NCI-H2227 (cell line): ENCODE measurements at regions not wholly inside any gene's neighbourhood (a gene's known extent, or its start where the extent isn't known, plus 50 kb on each side); places are given as distances from the start of the nearest gene placed in this dataset.

Experiments
- DNase-seq: peaks from one replicate; lab custom pipeline; 2025; ENCODE audit not compliant: unreplicated experiment; lab: John Stamatoyannopoulos, UW

DNA sequence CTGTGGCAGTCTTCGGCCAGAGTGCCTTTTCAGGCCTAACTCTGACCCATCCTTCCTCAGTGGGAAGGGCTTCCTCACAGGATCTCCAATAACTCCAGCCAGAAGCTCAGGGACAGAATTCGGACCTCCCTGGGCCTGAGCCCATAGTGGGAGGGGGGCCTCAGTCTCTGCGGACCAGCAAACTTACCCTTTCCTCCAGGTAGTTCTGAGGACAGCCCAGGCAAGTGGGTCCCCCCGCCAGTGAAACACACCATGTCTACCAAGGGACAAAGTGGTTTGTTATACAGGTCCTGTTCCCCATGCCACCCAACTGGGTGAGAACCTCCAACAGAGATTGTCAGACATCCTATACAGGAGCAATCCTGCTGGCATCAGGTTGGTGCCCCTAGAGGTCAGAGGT lies 350.4 kb downstream of the RAB28 start:
- DNase-seq = no peak

- DNase-seq = no peak
These were observed 353.3 kb downstream of the RAB28 start for GRCh38 chr4:13130848-13131247.

DNA sequence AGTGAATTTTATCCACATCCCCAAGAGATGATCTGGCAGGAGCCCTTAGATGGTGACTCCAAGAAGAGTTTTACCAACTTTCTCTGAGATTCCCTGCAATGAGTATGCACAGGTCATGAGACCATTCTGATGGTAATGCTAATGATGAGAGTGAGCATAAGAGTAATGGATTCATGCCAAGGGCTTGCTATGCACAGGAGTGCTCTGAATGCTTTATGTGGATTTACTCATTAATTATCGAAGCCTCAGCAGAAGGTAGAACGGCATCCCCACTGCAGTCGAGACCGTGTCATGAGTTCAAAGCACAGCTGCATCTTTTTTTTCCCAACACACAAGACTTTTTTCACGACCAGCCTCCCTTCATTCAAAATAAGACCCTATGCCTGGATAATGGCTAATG lies 355.0 kb downstream of the RAB28 start:
- no peak for DNase-seq

GRCh38 chr4:13126976-13127910 lies 356.9 kb downstream of the RAB28 start:
- no peak for DNase-seq

- DNase-seq = no peak
These were observed 365.5 kb downstream of the RAB28 start for GRCh38 chr4:13118633-13119032.

GRCh38 chr4:13117185-13117584 lies 367.0 kb downstream of the RAB28 start:
- no peak for DNase-seq

DNA sequence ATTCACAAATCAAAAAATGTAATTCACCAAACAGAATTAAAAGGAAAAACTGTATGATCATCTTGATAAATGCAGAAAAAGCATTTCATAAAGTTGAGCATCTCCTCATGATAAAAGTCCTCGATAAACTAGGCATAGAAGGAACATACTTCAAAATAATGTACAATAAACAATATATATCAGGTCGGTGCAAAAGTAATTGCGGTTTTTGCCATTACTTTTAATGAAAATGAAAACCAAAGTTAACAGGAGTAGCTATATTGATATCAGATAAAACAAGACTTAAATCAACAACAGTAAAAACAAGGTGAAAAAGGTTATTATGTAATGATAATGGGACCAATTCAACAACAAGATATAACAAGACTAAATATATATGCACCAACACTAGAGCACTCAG lies 372.1 kb downstream of the RAB28 start:
- no peak for DNase-seq

DNA sequence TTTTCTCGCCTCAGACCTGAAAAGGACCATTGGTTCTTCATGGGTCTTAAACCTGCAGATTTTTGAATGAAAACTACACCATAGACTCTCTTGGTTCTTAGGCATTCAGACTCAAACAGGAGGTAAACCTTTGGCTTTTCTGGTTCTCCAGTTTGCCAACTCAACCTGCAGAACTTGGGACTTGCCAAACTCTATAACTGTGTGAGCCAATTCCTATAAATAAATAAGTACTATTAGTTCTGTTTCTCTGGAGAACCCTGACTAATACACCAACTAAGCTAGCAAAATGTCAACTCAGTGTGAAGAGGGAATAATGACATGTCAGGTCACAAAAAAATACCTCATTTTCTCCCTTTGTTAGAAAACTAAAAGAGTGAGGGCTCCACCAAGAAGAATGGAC lies 374.6 kb downstream of the RAB28 start:
- no peak for DNase-seq

DNA sequence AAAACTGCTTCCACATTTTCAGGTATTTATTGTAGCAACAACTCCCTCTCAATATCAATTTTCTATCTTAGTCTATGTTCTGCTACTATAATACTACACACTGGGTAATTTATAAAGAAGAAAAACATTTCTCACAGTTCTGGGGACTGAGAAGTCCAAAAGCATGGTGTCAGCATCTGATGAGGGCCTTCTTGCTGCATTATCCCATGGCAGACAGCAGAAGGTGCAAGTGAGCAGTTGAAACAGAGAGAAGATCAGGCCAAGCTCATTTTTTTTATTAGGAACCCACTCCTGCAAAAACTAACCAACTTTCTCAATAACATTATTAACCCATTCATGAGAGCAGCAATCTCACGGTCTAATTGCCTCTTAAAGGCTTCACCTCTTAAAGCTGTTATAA lies 376.0 kb downstream of the RAB28 start:
- DNase-seq = no peak

- DNase-seq = no peak
These were observed 380.6 kb downstream of the RAB28 start for GRCh38 chr4:13103382-13104015.

- DNase-seq = no peak
These were observed 381.9 kb downstream of the RAB28 start for GRCh38 chr4:13102092-13102742.

DNA sequence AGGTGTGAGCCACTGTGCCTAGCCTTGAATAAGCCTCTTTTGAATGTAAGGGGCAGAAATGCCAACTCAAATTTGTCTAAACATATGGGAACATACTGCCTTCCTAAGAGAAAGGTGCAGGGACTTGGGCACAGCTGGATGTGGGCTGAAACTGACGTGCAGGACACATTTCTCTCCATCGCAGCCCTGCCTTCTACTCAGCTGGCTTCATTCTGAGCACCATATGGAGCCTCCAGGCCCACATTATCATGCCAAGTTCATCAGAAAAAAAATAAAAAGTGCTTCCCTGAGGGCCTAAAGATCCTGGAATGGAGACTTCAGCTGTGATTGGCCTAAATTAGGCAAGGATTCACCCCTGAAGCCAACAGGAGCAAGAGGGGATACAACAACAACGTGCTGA lies 386.2 kb downstream of the RAB28 start:
- no peak for DNase-seq

GRCh38 chr4:13095722-13096121 lies 388.4 kb downstream of the RAB28 start:
- no peak for DNase-seq

DNA sequence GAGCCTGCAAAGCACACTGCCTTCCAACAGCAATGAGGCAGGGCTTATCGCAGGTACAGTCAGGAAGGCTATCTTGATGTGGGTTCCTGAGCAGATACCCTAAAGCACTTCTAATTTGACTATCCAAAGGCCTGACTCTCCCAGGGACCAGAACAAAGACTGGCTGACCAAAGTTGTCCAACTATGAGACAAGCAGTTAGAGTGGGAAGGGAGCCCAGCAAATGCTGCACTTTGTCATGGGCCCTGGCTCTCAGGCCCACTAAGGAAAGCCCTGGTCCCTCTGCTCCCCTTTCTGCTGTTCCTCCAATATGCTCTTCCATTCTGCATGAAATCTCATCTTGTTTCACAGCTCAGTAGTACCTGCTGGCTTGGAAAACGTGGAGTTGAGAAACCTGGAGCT lies 391.0 kb downstream of the RAB28 start:
- no peak for DNase-seq

GRCh38 chr4:13092702-13093101 lies 391.4 kb downstream of the RAB28 start:
- DNase-seq = no peak

DNA sequence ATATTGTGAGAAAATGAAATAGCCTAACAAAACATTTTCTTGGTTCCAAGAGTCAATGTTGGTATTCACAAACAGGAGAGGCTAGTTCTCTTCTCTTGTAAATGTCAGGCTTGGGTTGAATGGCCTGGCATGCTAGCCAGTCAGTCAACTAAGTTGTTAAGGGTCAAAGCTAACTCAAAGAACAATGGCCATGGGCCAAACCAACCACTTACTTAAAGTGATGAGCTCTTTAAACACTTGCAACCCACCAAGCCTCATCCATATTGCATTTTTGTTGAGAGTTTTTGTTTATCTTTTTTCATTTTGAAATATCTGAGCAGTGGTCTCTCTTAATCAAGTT lies 394.5 kb downstream of the RAB28 start:
- DNase-seq = no peak

DNA sequence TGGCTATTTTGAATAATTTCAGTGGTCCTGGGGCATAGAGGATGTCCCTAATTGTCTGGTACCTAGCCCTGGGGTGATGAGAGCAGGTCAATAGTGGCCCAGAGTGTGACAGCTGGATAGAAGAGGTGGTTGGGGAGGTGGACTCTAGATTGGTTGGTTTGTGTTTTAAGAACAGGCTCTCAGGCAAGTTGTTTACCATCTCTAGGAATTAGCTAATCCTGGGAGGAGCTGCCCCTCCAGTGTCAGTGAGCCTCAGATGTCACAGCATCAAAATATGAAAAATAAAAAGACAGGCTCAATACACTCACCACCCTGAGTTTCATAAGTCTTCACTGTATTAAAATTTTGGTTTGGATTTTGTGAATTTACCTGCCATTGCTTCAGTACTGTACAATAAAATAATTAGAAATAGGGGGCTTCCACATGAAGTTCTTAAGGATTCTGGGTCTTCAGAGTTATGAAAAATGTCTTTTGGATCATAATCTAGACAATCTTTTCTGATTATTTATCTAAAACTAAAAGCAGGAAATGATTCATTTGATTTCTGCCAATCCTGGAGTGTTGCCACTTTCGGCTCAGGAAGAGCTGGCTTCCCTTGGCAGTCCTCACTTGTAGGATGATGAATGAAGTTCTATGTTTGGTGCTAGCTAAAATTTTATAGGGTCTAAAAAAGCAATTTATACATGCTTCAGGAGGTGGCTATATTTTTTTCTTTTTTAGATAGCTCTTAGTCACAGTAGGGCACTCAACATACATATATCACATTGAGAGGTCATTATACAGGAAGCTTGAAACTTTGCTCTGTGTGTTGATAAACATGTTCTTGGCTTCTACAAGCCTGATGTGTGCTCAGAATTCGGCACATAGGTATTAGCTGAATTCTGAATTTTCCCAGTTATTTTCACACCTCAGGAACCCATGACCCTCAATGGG lies 395.1 kb downstream of the RAB28 start:
- no peak for DNase-seq

- DNase-seq = no peak
These were observed 397.1 kb downstream of the RAB28 start for GRCh38 chr4:13087041-13087440.

DNA sequence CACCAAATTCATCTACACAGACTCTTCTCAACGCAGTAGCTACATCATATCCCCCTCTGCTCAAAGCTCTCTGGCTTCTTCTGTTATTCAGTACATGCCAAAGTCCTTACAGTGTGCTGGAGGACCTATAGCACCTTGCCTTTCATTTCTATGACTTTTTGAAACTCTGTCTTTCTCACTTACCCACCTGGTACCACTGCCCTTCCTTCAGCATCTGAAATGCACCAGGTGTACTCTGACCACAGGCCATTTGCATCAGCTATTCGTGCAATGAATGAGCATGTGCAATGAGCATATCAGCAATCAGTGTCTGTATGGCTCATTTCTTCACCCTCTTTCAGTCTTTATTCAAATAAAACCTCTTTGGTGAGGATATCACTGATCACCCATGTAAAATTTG lies 399.9 kb downstream of the RAB28 start:
- no peak for DNase-seq

DNA sequence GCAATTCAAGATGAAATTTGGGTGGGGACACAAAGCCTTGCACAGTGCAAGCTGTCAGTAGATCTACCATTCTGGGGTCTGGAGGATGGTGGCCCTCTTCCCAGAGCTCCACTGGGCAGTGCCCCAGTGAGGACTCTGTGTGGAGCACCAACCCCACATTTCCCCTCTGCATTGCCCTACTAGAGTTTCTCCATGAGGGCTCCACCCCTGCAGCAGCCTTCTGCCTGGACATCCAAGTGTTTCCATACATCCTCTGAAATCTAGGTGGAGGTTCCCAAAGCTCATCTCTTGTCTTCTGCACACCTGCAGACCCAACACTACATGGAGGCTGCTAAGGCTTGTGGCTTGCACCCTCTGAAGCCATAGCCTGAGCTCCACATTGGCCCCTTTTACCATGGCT lies 402.3 kb downstream of the RAB28 start:
- no peak for DNase-seq

DNA sequence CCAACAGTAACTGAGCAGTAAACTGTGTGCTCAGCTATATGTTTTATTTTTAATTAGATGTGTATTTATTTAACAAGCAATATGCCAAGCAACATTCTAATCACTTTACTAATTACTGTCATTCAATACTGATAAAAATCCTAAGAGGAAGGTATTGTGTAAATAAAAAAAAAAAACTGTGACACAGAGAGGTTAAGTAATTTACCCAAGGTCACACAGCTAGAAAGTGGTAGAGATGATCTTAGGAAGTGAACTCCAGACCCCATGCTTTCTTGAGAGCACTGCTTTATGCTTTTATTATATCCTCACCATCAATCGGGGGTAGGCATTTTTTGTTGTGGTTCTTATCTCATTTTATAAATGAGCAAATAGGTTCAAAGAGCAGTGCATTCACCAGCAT lies 417.1 kb downstream of the RAB28 start:
- DNase-seq = no peak
